Fibroblast of lung (primary cell): ENCODE measurements at regions not wholly inside any gene's neighbourhood (a gene's known extent, or its start where the extent isn't known, plus 50 kb on each side); places are given as distances from the start of the nearest gene placed in this dataset.

ENCODE experiments used
- DNase-seq, 2 donors: peaks; one replicate each; pipeline versions ENCODE4 v3.0.0 to v3.0.0-alpha.2; 2010; ENCODE audit warnings: low read depth in 2 of 2
- H2AFZ ChIP-seq: 2 replicates; pipeline ENCODE4 v1.5.1; 2012; ENCODE audit warnings: low read length, control low read depth, inconsistent platforms
- H3K27ac ChIP-seq: 2 replicates; pipeline ENCODE4 v1.5.1; 2011; ENCODE audit warnings: low read length, control low read depth; ENCODE audit not compliant: insufficient read depth
- H3K27me3 ChIP-seq: 2 replicates; pipeline ENCODE4 v1.5.1; 2011; ENCODE audit warnings: mild to moderate bottlenecking, low read length; ENCODE audit not compliant: control insufficient read depth, insufficient read depth
- H3K36me3 ChIP-seq: 2 replicates; pipeline ENCODE4 v1.5.1; 2011; ENCODE audit warnings: low read length; ENCODE audit not compliant: control insufficient read depth, insufficient read depth
- H3K4me1 ChIP-seq: 2 replicates; pipeline ENCODE4 v1.5.1; 2011; ENCODE audit warnings: low read length; ENCODE audit not compliant: control insufficient read depth, insufficient read depth; ENCODE audit errors: extremely low read depth
- H3K4me2 ChIP-seq: 2 replicates; pipeline ENCODE4 v1.5.1; 2011; ENCODE audit warnings: low read length, control low read depth; ENCODE audit not compliant: insufficient read depth; ENCODE audit errors: extremely low read depth
- H3K4me3 ChIP-seq, 4 experiments: fragments of 200-600 bp in 1 of 4; sonication (generic) in 1 of 4; replicated peaks in 1 of 4; 2 replicates each; pipeline ENCODE4 v1.5.1; 2011 to 2016; ENCODE audit warnings: low read length in 4 of 4, low read depth in 3 of 4, mild to moderate bottlenecking in 3 of 4, control low read depth in 2 of 4, inconsistent platforms in 1 of 4, mixed read lengths in 1 of 4; ENCODE audit not compliant: insufficient read depth in 1 of 4; ENCODE audit errors: control extremely low read depth in 1 of 4
- H3K79me2 ChIP-seq: 2 replicates; pipeline ENCODE4 v1.5.1; 2012; ENCODE audit warnings: mild to moderate bottlenecking, low read length, inconsistent platforms; ENCODE audit not compliant: control insufficient read depth, insufficient read depth
- H3K9ac ChIP-seq: 2 replicates; pipeline ENCODE4 v1.5.1; 2011; ENCODE audit warnings: mild to moderate bottlenecking, low read length, control low read depth; ENCODE audit not compliant: insufficient read depth
- H3K9me3 ChIP-seq: 2 replicates; pipeline ENCODE4 v1.5.1; 2012; ENCODE audit warnings: low read depth, low read length; ENCODE audit not compliant: control insufficient read depth, insufficient read depth
- H4K20me1 ChIP-seq: 2 replicates; pipeline ENCODE4 v1.5.1; 2011; ENCODE audit warnings: low read length; ENCODE audit not compliant: control insufficient read depth, insufficient read depth; ENCODE audit errors: extremely low read depth
- CTCF ChIP-seq, 2 donors: IDR thresholded peaks in 1 of 2; conservative IDR thresholded peaks in 1 of 2; 1 replicate in 1 of 2; 2 replicates in 1 of 2; pipeline ENCODE4 v1.5.1; 2011 to 2012; ENCODE audit warnings: low read length in 2 of 2, control low read depth in 1 of 2, inconsistent platforms in 1 of 2, low read depth in 1 of 2, mild to moderate bottlenecking in 1 of 2
- EZH2 ChIP-seq: IDR thresholded peaks from 2 replicates; pipeline ENCODE4 v1.5.1; 2012; ENCODE audit warnings: low read length, control low read depth, mild to moderate bottlenecking; ENCODE audit errors: missing control alignments

GRCh38 chr11:80417681-80418080, 976.9 kb upstream of the TENM4 start:
- Histone ChIP-seq H3K27me3 (no peaks in the 10 kb centered on the region), H3K9ac (no peak overlapping the region), H3K4me1 (no peaks in the 10 kb centered on the region), H3K4me2 (no peak overlapping the region), H3K4me3 (no peak overlapping the region), H3K27ac (no peak overlapping the region), H3K79me2 (no peaks in the 10 kb centered on the region), H4K20me1 (no peaks in the 10 kb centered on the region), H3K9me3 (no peaks in the 10 kb centered on the region), H2AFZ (no peak overlapping the region), H3K36me3 (no peaks in the 10 kb centered on the region)
- peak; percentile 9 to 10 for DNase-seq
- TF ChIP-seq EZH2 (no peak), CTCF (conservative IDR thresholded peaks at IDR 0.05 in 1 of 2, IDR thresholded peaks at IDR 0.05 in 1 of 2; ENCODE audit: low read depth in 1 of 2, low read length in 2 of 2) (no peak)

GRCh38 chr11:80415580-80415979, 974.8 kb upstream of the TENM4 start:
- Histone ChIP-seq H3K27me3 (no peaks in the 10 kb centered on the region), H3K36me3 (no peaks in the 10 kb centered on the region), H4K20me1 (no peaks in the 10 kb centered on the region), H3K4me2 (no peak overlapping the region), H3K4me1 (no peaks in the 10 kb centered on the region), H3K27ac (no peak overlapping the region), H2AFZ (no peak overlapping the region), H3K4me3 (no peak overlapping the region), H3K79me2 (no peaks in the 10 kb centered on the region), H3K9ac (no peak overlapping the region), H3K9me3 (no peaks in the 10 kb centered on the region)
- TF ChIP-seq EZH2: no peak
- TF ChIP-seq CTCF (conservative IDR thresholded peaks at IDR 0.05 in 1 of 2, IDR thresholded peaks at IDR 0.05 in 1 of 2; ENCODE audit: low read depth in 1 of 2, low read length in 2 of 2): no peak
- DNase-seq: no peak

GRCh38 chr11:80414181-80415165, 973.6 kb upstream of the TENM4 start:
- Histone ChIP-seq H3K79me2 (no peaks in the 10 kb centered on the region), H3K9me3 (no peaks in the 10 kb centered on the region), H3K36me3 (no peaks in the 10 kb centered on the region), H3K4me1 (no peaks in the 10 kb centered on the region), H3K27ac (no peak overlapping the region), H3K4me3 (no peak overlapping the region), H3K27me3 (no peaks in the 10 kb centered on the region), H3K9ac (no peak overlapping the region), H3K4me2 (no peak overlapping the region), H4K20me1 (no peaks in the 10 kb centered on the region), H2AFZ (no peak overlapping the region)
- no peak for TF ChIP-seq EZH2
- TF ChIP-seq CTCF (conservative IDR thresholded peaks at IDR 0.05 in 1 of 2, IDR thresholded peaks at IDR 0.05 in 1 of 2; ENCODE audit: low read depth in 1 of 2, low read length in 2 of 2): no peak
- DNase-seq: peak in 1 of 2 donors; percentile 71
